Panc1 (cell line): ENCODE measurements at regions not wholly inside any gene's neighbourhood (a gene's known extent, or its start where the extent isn't known, plus 50 kb on each side); places are given as distances from the start of the nearest gene placed in this dataset.

Experiments used
- TF ChIP-seq, protein P1 (sequence below): fragments of 450-650 bp; IDR thresholded peaks from 2 replicates; pipeline ENCODE4 v1.5.1; 2017; ENCODE audit warnings: mild to moderate bottlenecking
- TF ChIP-seq, protein P2 (sequence below), 2 experiments: IDR thresholded peaks; 2 replicates each; pipeline ENCODE4 v1.6.1; 2011 to 2012; ENCODE audit warnings: low read depth in 2 of 2, control low read depth in 1 of 2, low read length in 1 of 2, mild to moderate bottlenecking in 1 of 2, moderate library complexity in 1 of 2; ENCODE audit not compliant: insufficient read depth in 1 of 2

DNA sequence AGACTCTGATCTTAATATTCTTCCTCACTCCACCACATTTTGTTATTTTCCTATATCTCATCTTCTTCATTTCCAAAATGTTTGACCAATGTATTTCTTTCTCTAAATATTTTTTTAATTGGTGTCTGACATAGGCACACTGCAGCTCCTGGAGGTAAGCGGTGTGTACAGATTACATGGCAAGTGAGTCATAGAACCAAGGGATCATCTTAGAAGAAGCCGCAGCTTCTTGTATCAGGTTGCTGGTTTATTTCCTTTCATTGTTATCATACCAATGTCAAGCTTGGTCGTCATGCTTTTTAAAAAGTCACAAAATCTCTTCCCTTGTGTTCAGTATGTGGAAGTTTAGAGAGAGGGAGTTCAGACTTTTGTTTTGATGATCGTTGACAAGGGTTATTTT is 526.1 kb upstream of the CDH18 start:
- TF ChIP-seq, protein P1, sequence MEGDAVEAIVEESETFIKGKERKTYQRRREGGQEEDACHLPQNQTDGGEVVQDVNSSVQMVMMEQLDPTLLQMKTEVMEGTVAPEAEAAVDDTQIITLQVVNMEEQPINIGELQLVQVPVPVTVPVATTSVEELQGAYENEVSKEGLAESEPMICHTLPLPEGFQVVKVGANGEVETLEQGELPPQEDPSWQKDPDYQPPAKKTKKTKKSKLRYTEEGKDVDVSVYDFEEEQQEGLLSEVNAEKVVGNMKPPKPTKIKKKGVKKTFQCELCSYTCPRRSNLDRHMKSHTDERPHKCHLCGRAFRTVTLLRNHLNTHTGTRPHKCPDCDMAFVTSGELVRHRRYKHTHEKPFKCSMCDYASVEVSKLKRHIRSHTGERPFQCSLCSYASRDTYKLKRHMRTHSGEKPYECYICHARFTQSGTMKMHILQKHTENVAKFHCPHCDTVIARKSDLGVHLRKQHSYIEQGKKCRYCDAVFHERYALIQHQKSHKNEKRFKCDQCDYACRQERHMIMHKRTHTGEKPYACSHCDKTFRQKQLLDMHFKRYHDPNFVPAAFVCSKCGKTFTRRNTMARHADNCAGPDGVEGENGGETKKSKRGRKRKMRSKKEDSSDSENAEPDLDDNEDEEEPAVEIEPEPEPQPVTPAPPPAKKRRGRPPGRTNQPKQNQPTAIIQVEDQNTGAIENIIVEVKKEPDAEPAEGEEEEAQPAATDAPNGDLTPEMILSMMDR: no peak
- TF ChIP-seq, protein P2, sequence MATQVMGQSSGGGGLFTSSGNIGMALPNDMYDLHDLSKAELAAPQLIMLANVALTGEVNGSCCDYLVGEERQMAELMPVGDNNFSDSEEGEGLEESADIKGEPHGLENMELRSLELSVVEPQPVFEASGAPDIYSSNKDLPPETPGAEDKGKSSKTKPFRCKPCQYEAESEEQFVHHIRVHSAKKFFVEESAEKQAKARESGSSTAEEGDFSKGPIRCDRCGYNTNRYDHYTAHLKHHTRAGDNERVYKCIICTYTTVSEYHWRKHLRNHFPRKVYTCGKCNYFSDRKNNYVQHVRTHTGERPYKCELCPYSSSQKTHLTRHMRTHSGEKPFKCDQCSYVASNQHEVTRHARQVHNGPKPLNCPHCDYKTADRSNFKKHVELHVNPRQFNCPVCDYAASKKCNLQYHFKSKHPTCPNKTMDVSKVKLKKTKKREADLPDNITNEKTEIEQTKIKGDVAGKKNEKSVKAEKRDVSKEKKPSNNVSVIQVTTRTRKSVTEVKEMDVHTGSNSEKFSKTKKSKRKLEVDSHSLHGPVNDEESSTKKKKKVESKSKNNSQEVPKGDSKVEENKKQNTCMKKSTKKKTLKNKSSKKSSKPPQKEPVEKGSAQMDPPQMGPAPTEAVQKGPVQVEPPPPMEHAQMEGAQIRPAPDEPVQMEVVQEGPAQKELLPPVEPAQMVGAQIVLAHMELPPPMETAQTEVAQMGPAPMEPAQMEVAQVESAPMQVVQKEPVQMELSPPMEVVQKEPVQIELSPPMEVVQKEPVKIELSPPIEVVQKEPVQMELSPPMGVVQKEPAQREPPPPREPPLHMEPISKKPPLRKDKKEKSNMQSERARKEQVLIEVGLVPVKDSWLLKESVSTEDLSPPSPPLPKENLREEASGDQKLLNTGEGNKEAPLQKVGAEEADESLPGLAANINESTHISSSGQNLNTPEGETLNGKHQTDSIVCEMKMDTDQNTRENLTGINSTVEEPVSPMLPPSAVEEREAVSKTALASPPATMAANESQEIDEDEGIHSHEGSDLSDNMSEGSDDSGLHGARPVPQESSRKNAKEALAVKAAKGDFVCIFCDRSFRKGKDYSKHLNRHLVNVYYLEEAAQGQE (IDR thresholded peaks at IDR 0.05; ENCODE audit: insufficient read depth in 1 of 2, low read depth in 2 of 2, low read length in 1 of 2): no peak
